ENCODE measurements at regions not wholly inside any gene's neighbourhood (a gene's known extent, or its start where the extent isn't known, plus 50 kb on each side); places are given as distances from the start of the nearest gene placed in this dataset.
"Not testable (repeated sequence)": the region's sequence is repeated elsewhere in the genome, so short reads cannot be mapped to it uniquely, and the experiment has no call there.

DNA sequence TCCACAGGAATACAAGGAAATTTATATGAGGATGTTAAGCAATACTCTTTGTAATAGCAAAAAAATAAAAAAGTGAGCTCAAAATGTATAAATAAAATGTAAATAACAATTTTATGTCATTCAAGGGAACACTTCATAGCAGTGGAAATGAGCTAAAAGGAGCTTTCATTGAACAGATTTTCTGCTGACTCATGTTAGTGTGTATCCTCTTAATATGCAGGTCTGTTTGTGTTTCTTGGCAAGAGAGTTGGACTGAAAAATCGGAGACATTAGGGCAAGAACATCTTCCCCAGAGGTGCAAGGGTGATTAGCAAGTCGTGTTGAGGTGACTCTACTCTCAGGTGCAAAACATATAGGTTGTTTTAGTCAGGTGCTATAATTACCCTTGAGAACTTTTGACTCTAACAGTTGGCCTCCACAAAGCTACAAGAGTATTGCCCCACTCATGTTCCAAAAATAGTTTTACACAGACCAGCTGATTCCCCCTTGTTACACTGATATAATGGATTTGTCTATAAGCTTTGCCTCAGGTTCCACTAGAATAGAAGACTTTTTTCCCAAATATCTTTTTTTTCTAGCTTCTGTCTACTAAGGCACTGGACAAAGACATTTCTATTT, 702.9 kb downstream of the TENT5A start:
- Mint-ChIP-seq H3K27me3 (ENCODE audit: unreplicated experiment) (peaks cover 7% of the 10 kb centered on the region), H3K27ac (ENCODE audit: unreplicated experiment) (no peak overlapping the region), H3K4me3 (ENCODE audit: unreplicated experiment) (no peak overlapping the region), H3K4me1 (ENCODE audit: unreplicated experiment) (no peaks in the 10 kb centered on the region), H3K9me3 (ENCODE audit: unreplicated experiment) (no peaks in the 10 kb centered on the region), H3K36me3 (ENCODE audit: unreplicated experiment) (no peaks in the 10 kb centered on the region)
- TF ChIP-seq, protein P1, sequence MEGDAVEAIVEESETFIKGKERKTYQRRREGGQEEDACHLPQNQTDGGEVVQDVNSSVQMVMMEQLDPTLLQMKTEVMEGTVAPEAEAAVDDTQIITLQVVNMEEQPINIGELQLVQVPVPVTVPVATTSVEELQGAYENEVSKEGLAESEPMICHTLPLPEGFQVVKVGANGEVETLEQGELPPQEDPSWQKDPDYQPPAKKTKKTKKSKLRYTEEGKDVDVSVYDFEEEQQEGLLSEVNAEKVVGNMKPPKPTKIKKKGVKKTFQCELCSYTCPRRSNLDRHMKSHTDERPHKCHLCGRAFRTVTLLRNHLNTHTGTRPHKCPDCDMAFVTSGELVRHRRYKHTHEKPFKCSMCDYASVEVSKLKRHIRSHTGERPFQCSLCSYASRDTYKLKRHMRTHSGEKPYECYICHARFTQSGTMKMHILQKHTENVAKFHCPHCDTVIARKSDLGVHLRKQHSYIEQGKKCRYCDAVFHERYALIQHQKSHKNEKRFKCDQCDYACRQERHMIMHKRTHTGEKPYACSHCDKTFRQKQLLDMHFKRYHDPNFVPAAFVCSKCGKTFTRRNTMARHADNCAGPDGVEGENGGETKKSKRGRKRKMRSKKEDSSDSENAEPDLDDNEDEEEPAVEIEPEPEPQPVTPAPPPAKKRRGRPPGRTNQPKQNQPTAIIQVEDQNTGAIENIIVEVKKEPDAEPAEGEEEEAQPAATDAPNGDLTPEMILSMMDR (IDR thresholded peaks at IDR 0.05), result no peak
- DNase-seq (ENCODE audit: extremely low spot score, unreplicated experiment), result no peak

DNA sequence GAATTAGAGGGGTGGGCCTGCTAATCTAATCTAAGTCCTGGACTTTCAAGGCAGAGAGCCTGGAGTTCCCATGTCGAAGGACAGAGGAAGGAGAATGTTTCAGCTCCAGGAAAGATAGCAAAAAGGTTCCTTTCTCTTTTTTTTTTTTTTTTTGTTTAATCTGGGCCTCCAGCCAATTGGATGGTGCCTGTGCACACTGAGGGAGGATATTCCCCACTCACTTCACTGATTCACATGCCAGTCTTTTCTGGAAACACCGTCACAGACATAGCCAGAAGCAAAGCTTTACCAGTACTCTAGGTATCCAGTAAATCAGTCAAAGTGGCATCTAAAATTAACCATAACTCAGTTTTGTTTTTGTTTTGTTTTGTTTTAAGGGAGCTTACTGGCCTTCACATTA, 721.1 kb downstream of the TENT5A start:
- Mint-ChIP-seq H3K36me3 (ENCODE audit: unreplicated experiment) (no peaks in the 10 kb centered on the region), H3K27me3 (ENCODE audit: unreplicated experiment) (peaks cover 3% of the 10 kb centered on the region), H3K27ac (ENCODE audit: unreplicated experiment) (no peak overlapping the region), H3K9me3 (ENCODE audit: unreplicated experiment) (no peaks in the 10 kb centered on the region), H3K4me1 (ENCODE audit: unreplicated experiment) (no peaks in the 10 kb centered on the region), H3K4me3 (ENCODE audit: unreplicated experiment) (no peak overlapping the region)
- DNase-seq (ENCODE audit: extremely low spot score, unreplicated experiment), result no peak
- TF ChIP-seq, protein P1 (IDR thresholded peaks at IDR 0.05), result no peak

DNA sequence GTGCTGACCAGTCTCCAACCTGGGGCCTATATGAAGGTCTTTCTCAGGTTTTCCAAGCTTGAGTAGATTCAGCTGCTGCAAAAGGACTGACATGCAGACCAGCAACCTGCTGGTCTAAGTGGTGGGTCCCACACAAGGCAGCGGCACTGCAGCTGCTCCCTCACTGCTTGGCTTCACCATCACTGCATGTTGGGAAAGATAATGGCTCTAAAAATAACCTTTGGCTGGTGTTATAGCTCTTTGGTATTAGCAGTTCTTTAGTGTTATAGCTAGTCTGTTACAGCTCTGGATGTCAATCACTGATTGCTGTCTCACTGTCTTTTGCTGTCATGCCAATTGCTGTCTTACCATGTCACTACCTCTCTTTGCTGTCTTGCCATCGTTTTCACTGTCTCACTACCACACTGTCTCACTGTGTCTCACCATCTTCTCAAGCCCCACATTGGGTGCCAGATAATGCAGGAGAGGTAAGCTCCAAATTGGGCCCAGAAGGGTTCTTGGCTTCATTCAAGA, 726.4 kb downstream of the TENT5A start:
- Mint-ChIP-seq H3K4me1 (ENCODE audit: unreplicated experiment) (no peaks in the 10 kb centered on the region), H3K9me3 (ENCODE audit: unreplicated experiment) (peaks cover 26% of the 10 kb centered on the region), H3K27me3 (ENCODE audit: unreplicated experiment) (peaks cover 3% of the 10 kb centered on the region), H3K36me3 (ENCODE audit: unreplicated experiment) (no peaks in the 10 kb centered on the region), H3K27ac (ENCODE audit: unreplicated experiment) (no peak overlapping the region), H3K4me3 (ENCODE audit: unreplicated experiment) (no peak overlapping the region)
- no peak for DNase-seq (ENCODE audit: extremely low spot score, unreplicated experiment)
- TF ChIP-seq, protein P1 (IDR thresholded peaks at IDR 0.05), result no peak

DNA sequence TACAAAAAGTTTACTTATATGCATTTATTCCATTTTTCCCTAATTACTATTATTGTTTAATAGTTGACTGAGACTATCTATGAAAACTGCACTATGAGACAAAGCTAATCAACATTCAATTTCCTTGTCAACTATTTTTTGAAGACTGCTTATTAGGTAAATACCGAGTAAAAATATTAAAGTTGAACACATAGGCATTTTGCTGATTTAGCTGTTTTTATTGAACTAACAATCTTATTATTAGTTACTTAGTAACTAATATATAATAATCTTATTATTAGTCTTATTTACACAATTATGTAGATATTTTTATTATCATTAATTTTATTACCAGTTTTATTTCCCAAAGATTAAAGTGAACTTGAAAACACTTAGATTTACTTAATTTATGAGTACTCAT, 728.8 kb downstream of the TENT5A start:
- no peak overlapping the region for H3K4me3 Mint-ChIP-seq (ENCODE audit: unreplicated experiment)
- H3K9me3 Mint-ChIP-seq (ENCODE audit: unreplicated experiment), result peaks cover 32% of the 10 kb centered on the region
- no peaks in the 10 kb centered on the region for H3K36me3 Mint-ChIP-seq (ENCODE audit: unreplicated experiment)
- DNase-seq (ENCODE audit: extremely low spot score, unreplicated experiment), result no peak
- H3K27me3 Mint-ChIP-seq (ENCODE audit: unreplicated experiment), result no peaks in the 10 kb centered on the region
- H3K4me1 Mint-ChIP-seq (ENCODE audit: unreplicated experiment), result no peaks in the 10 kb centered on the region
- no peak overlapping the region for H3K27ac Mint-ChIP-seq (ENCODE audit: unreplicated experiment)
- TF ChIP-seq, protein P1 (IDR thresholded peaks at IDR 0.05), result no peak

DNA sequence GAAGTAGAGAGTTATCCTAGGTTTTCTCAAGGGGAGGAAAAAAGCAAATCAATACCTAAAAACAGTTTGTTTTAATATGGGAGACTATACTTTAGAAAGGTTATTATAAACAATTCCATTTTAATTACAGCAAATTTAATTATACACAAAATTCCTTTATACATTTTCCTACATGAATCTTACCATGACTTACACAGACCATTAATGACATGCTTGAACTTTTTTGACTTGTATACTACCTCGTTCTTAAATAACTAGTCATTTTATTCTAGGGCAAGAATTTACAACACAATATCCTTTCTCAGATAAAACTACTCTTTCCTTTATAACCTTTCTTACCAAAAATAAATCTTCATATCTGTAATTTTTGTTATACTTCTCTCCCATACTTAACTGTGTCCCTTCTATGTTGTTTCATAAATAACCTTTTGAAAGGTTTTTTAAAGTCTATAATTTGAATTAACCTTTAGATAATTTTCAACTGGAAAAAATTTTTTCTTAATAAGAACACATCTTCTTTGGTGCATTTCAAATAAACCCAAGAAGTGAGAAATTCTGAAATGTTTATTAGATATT, 729.4 kb downstream of the TENT5A start:
- Mint-ChIP-seq H3K4me3 (ENCODE audit: unreplicated experiment) (no peak overlapping the region), H3K27ac (ENCODE audit: unreplicated experiment) (no peak overlapping the region), H3K36me3 (ENCODE audit: unreplicated experiment) (no peaks in the 10 kb centered on the region), H3K9me3 (ENCODE audit: unreplicated experiment) (peaks cover 32% of the 10 kb centered on the region), H3K27me3 (ENCODE audit: unreplicated experiment) (no peaks in the 10 kb centered on the region), H3K4me1 (ENCODE audit: unreplicated experiment) (no peaks in the 10 kb centered on the region)
- DNase-seq (ENCODE audit: extremely low spot score, unreplicated experiment), result no peak
- TF ChIP-seq, protein P1 (IDR thresholded peaks at IDR 0.05), result no peak

DNA sequence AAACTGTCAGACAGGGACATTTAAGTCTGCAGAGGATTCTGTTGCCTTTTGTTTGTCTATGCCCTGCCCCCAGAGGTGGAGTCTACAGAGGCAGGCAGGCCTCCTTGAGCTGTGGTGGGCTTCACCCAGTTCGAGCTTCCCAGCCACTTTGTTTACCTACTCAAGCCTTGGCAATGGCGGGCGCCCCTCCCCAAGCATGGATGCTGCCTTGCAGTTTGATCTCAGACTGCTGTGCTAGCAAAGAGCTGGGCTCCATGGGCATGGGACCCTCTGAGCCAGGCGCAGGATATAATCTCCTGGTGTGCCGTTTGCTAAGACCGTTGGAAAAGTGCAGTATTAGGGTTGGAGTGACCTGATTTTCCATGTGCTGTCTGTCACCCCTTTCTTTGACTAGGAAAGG, 734.9 kb downstream of the TENT5A start:
- not testable (repeated sequence) for DNase-seq (ENCODE audit: extremely low spot score, unreplicated experiment); H3K4me3 Mint-ChIP-seq (ENCODE audit: unreplicated experiment); H3K4me1 Mint-ChIP-seq (ENCODE audit: unreplicated experiment); H3K36me3 Mint-ChIP-seq (ENCODE audit: unreplicated experiment); H3K27me3 Mint-ChIP-seq (ENCODE audit: unreplicated experiment); H3K27ac Mint-ChIP-seq (ENCODE audit: unreplicated experiment)
- peaks cover 27% of the 10 kb centered on the region for H3K9me3 Mint-ChIP-seq (ENCODE audit: unreplicated experiment)

All from osteocyte (in vitro differentiated cells).